Retinal pigment epithelial cell (primary cell): ENCODE measurements at regions not wholly inside any gene's neighbourhood (a gene's known extent, or its start where the extent isn't known, plus 50 kb on each side); places are given as distances from the start of the nearest gene placed in this dataset.

Experiments
- DNase-seq: peaks from one replicate; pipeline ENCODE4 v3.0.0-alpha.2; 2010; ENCODE audit warnings: low read depth
- H3K4me3 ChIP-seq: 2 replicates; pipeline ENCODE4 v1.5.1; 2011; ENCODE audit warnings: mild to moderate bottlenecking, low read length, control low read depth, moderate library complexity
- CTCF ChIP-seq: conservative IDR thresholded peaks from 2 replicates; pipeline ENCODE4 v1.5.1; 2011; ENCODE audit warnings: low read depth, low read length, control low read depth, inconsistent platforms

GRCh38 chr3:30370681-30371271, 235.6 kb upstream of the TGFBR2 start:
- no peak for DNase-seq
- no peak overlapping the region for H3K4me3 ChIP-seq
- no peak for TF ChIP-seq CTCF

- H3K4me3 ChIP-seq = no peak overlapping the region
- DNase-seq = no peak
- TF ChIP-seq CTCF = no peak
Measured at GRCh38 chr3:30372837-30373236, 233.6 kb upstream of the TGFBR2 start.

GRCh38 chr3:30384546-30385072, 221.8 kb upstream of the TGFBR2 start:
- TF ChIP-seq CTCF = no peak
- no peak for DNase-seq
- H3K4me3 ChIP-seq = no peak overlapping the region

- no peak overlapping the region for H3K4me3 ChIP-seq
- TF ChIP-seq CTCF = no peak
- DNase-seq = no peak
Measured at GRCh38 chr3:30393079-30393478, 213.3 kb upstream of the TGFBR2 start.

- no peak for TF ChIP-seq CTCF
- no peak for DNase-seq
- H3K4me3 ChIP-seq = no peak overlapping the region
Measured at GRCh38 chr3:30397030-30397429, 209.4 kb upstream of the TGFBR2 start.

- no peak overlapping the region for H3K4me3 ChIP-seq
- no peak for DNase-seq
- TF ChIP-seq CTCF = no peak
Measured at GRCh38 chr3:30399394-30400181, 206.8 kb upstream of the TGFBR2 start.

- TF ChIP-seq CTCF = no peak
- no peak for DNase-seq
- H3K4me3 ChIP-seq = no peak overlapping the region
Measured at GRCh38 chr3:30400926-30401325, 205.5 kb upstream of the TGFBR2 start.
